NB4 (cell line): ENCODE measurements at regions not wholly inside any gene's neighbourhood (a gene's known extent, or its start where the extent isn't known, plus 50 kb on each side); places are given as distances from the start of the nearest gene placed in this dataset.

Experiments
- POLR2A ChIP-seq: IDR thresholded peaks from 2 replicates; pipeline ENCODE4 v1.6.1; 2011; ENCODE audit warnings: mild to moderate bottlenecking; ENCODE audit not compliant: insufficient read length; ENCODE audit errors: extremely low read depth
- TF ChIP-seq, protein P1 (sequence below): IDR thresholded peaks from one replicate; pipeline ENCODE4 v1.5.1; 2012; ENCODE audit warnings: low read depth, low read length

DNA sequence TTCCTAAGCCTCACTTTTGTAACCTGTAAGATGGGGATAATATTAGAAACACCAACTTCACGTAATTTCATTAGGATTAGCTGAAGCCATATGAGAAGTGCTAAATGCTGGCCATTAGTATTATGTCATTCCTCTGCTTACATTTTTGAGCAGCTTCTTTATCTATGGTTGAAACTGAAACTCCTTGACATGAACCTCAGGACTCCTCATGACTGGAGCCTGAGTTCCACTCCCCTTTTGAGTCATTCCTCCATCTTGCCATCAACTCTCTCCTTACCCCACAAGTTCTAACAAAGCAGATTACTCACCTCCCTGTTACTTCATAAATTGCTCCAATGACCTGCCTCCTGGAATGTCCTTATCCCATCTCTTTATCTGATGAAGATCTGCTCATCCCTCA, 123.2 kb upstream of the KCNIP4 start:
- TF ChIP-seq, protein P1, sequence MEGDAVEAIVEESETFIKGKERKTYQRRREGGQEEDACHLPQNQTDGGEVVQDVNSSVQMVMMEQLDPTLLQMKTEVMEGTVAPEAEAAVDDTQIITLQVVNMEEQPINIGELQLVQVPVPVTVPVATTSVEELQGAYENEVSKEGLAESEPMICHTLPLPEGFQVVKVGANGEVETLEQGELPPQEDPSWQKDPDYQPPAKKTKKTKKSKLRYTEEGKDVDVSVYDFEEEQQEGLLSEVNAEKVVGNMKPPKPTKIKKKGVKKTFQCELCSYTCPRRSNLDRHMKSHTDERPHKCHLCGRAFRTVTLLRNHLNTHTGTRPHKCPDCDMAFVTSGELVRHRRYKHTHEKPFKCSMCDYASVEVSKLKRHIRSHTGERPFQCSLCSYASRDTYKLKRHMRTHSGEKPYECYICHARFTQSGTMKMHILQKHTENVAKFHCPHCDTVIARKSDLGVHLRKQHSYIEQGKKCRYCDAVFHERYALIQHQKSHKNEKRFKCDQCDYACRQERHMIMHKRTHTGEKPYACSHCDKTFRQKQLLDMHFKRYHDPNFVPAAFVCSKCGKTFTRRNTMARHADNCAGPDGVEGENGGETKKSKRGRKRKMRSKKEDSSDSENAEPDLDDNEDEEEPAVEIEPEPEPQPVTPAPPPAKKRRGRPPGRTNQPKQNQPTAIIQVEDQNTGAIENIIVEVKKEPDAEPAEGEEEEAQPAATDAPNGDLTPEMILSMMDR, result no peak
- TF ChIP-seq POLR2A, result no peak
